Loucy (cell line): ENCODE measurements at regions not wholly inside any gene's neighbourhood (a gene's known extent, or its start where the extent isn't known, plus 50 kb on each side); places are given as distances from the start of the nearest gene placed in this dataset.

ENCODE experiments used
- H2AFZ ChIP-seq: fragments of 200-600 bp; sonication (generic); 2 replicates; pipeline ENCODE4 v1.6.0; 2016; ENCODE audit warnings: antibody characterized with exemption, mild to moderate bottlenecking, low read length, moderate library complexity
- H3F3A ChIP-seq: fragments of 200-600 bp; 2 replicates; pipeline ENCODE4 v1.6.0; 2016; ENCODE audit warnings: antibody characterized with exemption, low read depth, mild to moderate bottlenecking
- H3K27me3 ChIP-seq: fragments of 200-600 bp; sonication (generic); 2 replicates; pipeline ENCODE4 v1.6.1; 2014; ENCODE audit warnings: low read length, mild to moderate bottlenecking; ENCODE audit not compliant: insufficient read depth, poor library complexity, severe bottlenecking
- H3K36me3 ChIP-seq: fragments of 200-600 bp; sonication (generic); 2 replicates; pipeline ENCODE4 v1.6.1; 2016; ENCODE audit warnings: low read length; ENCODE audit not compliant: insufficient read depth
- H3K4me1 ChIP-seq: fragments of 200-600 bp; sonication (generic); 2 replicates; pipeline ENCODE4 v1.5.1; 2014; ENCODE audit warnings: low read length, mild to moderate bottlenecking; ENCODE audit not compliant: insufficient read depth, poor library complexity, severe bottlenecking
- H3K4me2 ChIP-seq: fragments of 200-600 bp; sonication (generic); 2 replicates; pipeline ENCODE4 v1.6.0; 2014; ENCODE audit warnings: antibody characterized with exemption, low read length, low read depth, mild to moderate bottlenecking; ENCODE audit not compliant: poor library complexity, severe bottlenecking
- H3K4me3 ChIP-seq: fragments of 200-600 bp; sonication (generic); 2 replicates; pipeline ENCODE4 v1.5.1; 2014; ENCODE audit warnings: low read length, mild to moderate bottlenecking, mixed read lengths; ENCODE audit not compliant: poor library complexity, severe bottlenecking
- H3K79me2 ChIP-seq: fragments of 200-600 bp; sonication (generic); 2 replicates; pipeline ENCODE4 v1.6.1; 2014; ENCODE audit warnings: low read length; ENCODE audit not compliant: insufficient read depth
- H3K9ac ChIP-seq: fragments of 200-600 bp; sonication (generic); 2 replicates; pipeline ENCODE4 v1.6.0; 2014; ENCODE audit warnings: mild to moderate bottlenecking, low read depth, low read length, moderate library complexity; ENCODE audit not compliant: poor library complexity, severe bottlenecking
- H3K9me2 ChIP-seq: fragments of 200-600 bp; sonication (generic); replicated peaks from 2 replicates; pipeline ENCODE4 v1.6.1; 2016; ENCODE audit warnings: low read depth, low read length, mixed read lengths
- H3K9me3 ChIP-seq: fragments of 200-600 bp; sonication (generic); 2 replicates; pipeline ENCODE4 v1.6.1; 2014; ENCODE audit warnings: mild to moderate bottlenecking, antibody characterized with exemption, low read length, low read depth; ENCODE audit not compliant: insufficient read depth
- H4K20me1 ChIP-seq: fragments of 200-600 bp; sonication (generic); 2 replicates; pipeline ENCODE4 v1.6.0; 2014; ENCODE audit warnings: antibody characterized with exemption, low read length, mild to moderate bottlenecking; ENCODE audit not compliant: insufficient read depth, poor library complexity, severe bottlenecking
- EZH2phosphoT487 ChIP-seq: fragments of 200-600 bp; IDR thresholded peaks from 2 replicates; pipeline ENCODE4 v1.6.1; 2018; ENCODE audit warnings: antibody characterized with exemption, mild to moderate bottlenecking, moderate library complexity, borderline replicate concordance
- TF ChIP-seq, protein P1 (sequence below): fragments of 200-600 bp; sonication (generic); conservative IDR thresholded peaks from 2 replicates; pipeline ENCODE4 v1.5.1; 2014; ENCODE audit warnings: mild to moderate bottlenecking, antibody characterized with exemption, low read length

DNA sequence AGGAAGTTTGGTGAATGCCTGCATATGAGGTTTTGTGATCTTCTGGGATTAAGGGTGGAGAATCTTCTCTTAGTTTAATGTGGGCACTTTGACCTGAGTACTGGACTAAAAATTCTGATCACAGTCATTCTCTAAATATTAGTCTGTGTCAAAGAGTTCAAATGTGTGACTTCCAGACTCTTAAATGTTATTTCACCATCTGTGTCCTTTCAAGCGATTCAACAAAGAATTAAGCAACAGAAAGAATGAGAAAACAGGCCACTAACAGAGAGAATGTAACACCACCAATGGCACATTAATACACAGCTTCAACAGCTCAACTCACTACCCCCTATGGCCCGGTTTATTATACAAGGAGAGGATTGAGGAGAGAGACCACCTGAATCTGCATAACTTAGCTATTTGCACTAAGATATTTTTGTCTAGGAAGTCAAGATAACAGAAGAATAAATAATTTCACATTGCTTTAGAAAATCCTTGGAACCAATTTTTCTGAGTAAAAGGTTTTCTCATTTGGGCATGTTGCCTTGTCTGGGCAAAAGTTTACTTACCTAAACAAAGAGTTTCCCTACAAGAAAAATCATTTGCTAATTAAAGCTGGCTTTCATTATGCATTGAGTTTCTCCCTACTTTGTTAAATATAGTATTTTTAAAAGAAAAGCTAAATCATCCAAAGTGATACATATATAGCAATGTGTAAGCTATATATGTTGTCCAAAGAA, 1313.7 kb downstream of the NCAM2 start:
- Histone ChIP-seq H3K9me2 (no peaks in the 10 kb centered on the region), H3K79me2 (no peaks in the 10 kb centered on the region), H2AFZ (no peak overlapping the region), H3F3A (no peaks in the 10 kb centered on the region), H3K4me3 (no peak overlapping the region), H3K9me3 (0 out of 2 replicates have a peak, but pooled peaks cover 2% of the 10 kb centered on the region), H3K4me1 (no peaks in the 10 kb centered on the region), H3K27me3 (no peaks in the 10 kb centered on the region), H3K4me2 (no peak overlapping the region), H3K9ac (no peak overlapping the region), H3K36me3 (no peaks in the 10 kb centered on the region), H4K20me1 (no peaks in the 10 kb centered on the region)
- TF ChIP-seq, protein P1, sequence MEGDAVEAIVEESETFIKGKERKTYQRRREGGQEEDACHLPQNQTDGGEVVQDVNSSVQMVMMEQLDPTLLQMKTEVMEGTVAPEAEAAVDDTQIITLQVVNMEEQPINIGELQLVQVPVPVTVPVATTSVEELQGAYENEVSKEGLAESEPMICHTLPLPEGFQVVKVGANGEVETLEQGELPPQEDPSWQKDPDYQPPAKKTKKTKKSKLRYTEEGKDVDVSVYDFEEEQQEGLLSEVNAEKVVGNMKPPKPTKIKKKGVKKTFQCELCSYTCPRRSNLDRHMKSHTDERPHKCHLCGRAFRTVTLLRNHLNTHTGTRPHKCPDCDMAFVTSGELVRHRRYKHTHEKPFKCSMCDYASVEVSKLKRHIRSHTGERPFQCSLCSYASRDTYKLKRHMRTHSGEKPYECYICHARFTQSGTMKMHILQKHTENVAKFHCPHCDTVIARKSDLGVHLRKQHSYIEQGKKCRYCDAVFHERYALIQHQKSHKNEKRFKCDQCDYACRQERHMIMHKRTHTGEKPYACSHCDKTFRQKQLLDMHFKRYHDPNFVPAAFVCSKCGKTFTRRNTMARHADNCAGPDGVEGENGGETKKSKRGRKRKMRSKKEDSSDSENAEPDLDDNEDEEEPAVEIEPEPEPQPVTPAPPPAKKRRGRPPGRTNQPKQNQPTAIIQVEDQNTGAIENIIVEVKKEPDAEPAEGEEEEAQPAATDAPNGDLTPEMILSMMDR: no peak
- TF ChIP-seq EZH2phosphoT487: no peak

DNA sequence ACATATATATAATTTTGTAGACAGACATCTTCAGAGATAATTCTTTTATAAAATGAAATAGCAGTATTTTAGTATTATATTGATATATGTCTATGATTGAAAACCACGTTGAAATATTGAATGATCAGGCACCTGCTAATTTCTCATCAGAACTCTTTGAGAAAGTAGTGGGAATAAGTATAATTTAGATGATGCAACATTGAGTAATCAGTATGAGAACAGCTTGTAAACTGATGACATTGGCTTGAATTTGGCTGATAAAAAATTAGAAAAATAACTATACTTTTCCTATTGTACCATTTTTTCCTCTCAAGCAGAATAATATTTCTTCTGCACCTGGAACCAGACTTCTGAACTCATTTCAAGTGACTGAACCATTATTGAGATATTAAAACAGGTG, 1316.8 kb downstream of the NCAM2 start:
- H3K4me1 ChIP-seq: no peaks in the 10 kb centered on the region
- no peaks in the 10 kb centered on the region for H3K9me2 ChIP-seq
- no peak overlapping the region for H2AFZ ChIP-seq
- no peak overlapping the region for H3K4me2 ChIP-seq
- no peaks in the 10 kb centered on the region for H4K20me1 ChIP-seq
- H3K9me3 ChIP-seq: 0 out of 2 replicates have a peak, but pooled peaks cover 2% of the 10 kb centered on the region
- no peaks in the 10 kb centered on the region for H3K79me2 ChIP-seq
- H3K27me3 ChIP-seq: no peaks in the 10 kb centered on the region
- no peaks in the 10 kb centered on the region for H3K36me3 ChIP-seq
- H3K9ac ChIP-seq: no peak overlapping the region
- TF ChIP-seq, protein P1: no peak
- no peak for TF ChIP-seq EZH2phosphoT487
- H3K4me3 ChIP-seq: no peak overlapping the region
- no peaks in the 10 kb centered on the region for H3F3A ChIP-seq

DNA sequence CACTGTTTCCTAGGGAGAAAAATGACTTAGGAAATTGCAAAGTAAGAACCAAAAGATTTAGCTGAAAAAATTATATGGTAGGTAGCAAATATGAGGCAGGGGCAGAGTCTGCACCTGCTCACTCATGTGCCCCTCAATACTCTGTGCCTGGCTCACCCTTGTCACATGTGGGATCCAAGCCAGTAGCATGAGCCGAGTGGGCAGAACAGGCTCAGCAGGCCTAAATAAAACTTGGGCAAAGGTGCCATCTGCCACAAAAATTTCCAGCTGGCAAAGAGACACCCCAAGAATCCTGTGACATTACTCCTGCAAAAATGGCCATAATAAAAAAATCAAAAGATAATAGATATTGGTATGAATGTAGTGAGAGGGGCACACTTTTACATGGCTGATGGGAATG, 1321.2 kb downstream of the NCAM2 start:
- Histone ChIP-seq H3K36me3 (no peaks in the 10 kb centered on the region), H2AFZ (no peak overlapping the region), H4K20me1 (no peaks in the 10 kb centered on the region), H3K27me3 (no peaks in the 10 kb centered on the region), H3K4me3 (no peak overlapping the region), H3F3A (no peaks in the 10 kb centered on the region), H3K4me2 (no peak overlapping the region), H3K9ac (no peak overlapping the region), H3K9me2 (no peaks in the 10 kb centered on the region), H3K4me1 (no peaks in the 10 kb centered on the region), H3K79me2 (no peaks in the 10 kb centered on the region), H3K9me3 (no peaks in the 10 kb centered on the region)
- no peak for TF ChIP-seq EZH2phosphoT487
- TF ChIP-seq, protein P1: no peak
